Right lung (tissue), 2 donors: ENCODE measurements at regions not wholly inside any gene's neighbourhood (a gene's known extent, or its start where the extent isn't known, plus 50 kb on each side); places are given as distances from the start of the nearest gene placed in this dataset.
"Not testable (repeated sequence)": the region's sequence is repeated elsewhere in the genome, so short reads cannot be mapped to it uniquely, and the experiment has no call there.

Source experiments
- DNase-seq, 2 donors: peaks; one replicate each; pipeline ENCODE4 v3.0.0-alpha.2; 2013

DNA sequence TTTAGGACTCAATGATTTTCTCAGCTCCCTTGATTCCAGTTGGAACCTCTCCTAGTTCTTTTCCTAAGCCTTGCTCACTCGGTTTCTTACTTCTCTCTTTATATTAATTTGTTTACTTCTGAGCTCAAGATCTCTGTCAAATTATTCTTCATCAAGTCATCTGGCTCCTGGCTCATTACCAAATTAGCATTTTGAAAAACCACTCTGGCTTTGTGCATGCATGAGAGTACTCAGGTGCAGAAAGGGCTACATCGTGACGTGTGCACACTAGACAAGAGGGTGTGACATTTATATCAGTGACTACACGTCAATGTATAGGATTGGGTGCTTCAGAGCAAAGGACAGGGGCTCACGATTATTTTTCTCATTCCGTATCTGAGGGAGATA is 645.7 kb upstream of the DPP6 start:
- DNase-seq = no peak

DNA sequence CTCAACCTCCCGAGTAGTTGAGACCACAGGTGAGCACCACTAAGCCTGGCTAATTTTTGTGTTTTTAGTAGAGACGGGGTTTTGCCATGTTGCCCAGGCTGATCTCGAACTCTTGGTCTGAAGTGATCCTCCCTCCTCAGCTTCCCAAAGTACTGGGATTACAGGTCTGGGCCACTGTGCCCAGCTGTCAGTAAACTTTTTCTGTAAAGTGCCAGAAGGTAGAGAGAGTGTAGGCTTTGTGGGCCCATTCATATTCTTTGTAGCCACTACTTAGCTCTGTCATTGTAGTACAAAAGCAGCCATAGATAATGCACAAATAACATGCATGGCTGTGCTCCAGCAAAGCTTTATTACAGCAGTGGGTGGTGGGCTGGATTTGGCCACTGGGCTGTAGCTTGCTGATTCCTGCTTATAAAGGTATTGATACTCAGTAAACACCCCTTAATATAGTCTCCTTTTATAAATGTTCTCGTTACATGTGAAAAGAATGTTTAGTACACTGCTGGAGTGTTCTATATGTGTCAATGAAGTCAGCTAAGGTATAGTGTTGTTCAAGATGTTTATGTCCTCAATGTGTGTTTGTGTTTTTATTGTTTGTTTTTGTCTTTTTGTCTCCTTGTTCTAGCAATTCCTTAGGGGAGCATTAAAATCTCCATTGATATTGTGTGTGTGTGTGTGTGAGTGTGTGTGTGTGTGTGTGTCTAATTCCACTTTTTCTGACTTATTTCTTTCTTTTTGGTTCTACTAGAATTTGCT is 644.7 kb upstream of the DPP6 start:
- no peak for DNase-seq

- DNase-seq = no peak
These were observed 643.5 kb upstream of the DPP6 start for GRCh38 chr7:153408360-153409335.

DNA sequence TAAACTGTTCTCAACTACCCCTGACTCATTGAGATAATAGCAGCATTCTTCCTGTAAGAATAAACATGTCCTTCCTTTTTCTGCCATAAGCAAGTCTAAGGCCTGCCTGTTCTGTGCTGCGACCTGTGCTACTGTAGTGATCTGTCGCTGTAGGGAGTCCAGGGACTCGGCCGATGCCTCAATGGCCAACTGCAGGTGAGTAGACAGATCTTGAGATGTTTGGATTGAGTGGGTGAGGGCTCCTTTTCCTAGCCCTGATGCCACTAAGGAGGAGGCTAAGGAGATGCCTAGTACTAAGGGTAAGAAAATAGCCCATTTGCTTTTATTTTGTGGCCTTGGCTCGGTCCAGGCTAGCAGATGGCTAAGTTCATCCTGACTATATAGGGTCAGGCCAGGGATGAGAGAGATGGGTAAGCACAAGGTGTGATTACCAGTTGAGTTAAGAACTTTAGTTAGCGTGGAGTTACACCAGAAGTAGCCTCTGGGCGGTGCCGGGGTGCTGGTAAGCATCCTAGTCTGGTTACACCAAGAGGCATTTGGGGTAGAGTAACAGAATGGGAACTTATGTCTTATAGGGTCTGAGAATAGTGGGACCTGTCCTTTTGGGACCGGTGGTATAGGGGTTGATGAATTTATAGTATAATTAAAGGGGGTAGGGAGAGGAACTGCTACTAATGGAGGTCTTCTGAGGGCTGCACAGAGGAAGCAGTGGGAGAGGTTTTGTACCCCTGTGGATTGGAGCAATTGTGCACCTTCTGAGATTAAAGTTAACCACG is 642.4 kb upstream of the DPP6 start:
- DNase-seq = not testable (repeated sequence)

DNA sequence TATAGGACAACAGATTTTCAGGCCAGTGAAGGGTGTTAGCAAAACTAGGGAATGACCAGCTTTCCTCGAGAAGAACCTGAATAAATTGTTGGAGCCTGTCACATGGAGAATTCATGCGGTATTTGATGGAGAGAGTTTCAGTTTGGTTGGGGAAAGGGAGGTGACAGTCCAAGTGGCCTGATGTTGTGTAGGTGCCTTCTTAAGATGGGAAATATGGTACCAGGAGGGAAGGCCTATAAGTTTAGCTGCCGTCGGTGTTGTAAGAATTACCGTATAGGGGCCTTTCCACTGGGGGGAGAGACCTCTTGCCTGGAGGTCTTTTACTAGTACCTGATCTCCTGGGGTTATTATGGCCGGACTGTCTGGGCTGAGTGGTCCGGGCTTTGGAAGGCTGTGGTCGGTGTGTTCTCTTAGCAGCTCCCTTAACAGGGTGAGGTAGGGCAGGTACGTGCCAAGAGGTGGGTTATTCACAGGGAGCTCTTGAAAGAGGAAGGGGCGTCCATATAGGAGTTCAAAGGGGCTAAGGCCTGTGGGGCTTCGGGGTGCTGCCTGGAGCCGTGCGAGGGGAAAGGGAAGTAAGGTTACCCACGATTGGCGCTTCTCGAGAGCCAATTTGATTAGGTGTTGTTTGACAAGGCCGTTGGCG is 641.1 kb upstream of the DPP6 start:
- DNase-seq = not testable (repeated sequence)

- not testable (repeated sequence) for DNase-seq
These were observed 639.9 kb upstream of the DPP6 start for GRCh38 chr7:153412114-153412823.

- not testable (repeated sequence) for DNase-seq
These were observed 639.4 kb upstream of the DPP6 start for GRCh38 chr7:153412824-153413198.

GRCh38 chr7:153413199-153413539 is 639.0 kb upstream of the DPP6 start:
- DNase-seq = no peak

DNA sequence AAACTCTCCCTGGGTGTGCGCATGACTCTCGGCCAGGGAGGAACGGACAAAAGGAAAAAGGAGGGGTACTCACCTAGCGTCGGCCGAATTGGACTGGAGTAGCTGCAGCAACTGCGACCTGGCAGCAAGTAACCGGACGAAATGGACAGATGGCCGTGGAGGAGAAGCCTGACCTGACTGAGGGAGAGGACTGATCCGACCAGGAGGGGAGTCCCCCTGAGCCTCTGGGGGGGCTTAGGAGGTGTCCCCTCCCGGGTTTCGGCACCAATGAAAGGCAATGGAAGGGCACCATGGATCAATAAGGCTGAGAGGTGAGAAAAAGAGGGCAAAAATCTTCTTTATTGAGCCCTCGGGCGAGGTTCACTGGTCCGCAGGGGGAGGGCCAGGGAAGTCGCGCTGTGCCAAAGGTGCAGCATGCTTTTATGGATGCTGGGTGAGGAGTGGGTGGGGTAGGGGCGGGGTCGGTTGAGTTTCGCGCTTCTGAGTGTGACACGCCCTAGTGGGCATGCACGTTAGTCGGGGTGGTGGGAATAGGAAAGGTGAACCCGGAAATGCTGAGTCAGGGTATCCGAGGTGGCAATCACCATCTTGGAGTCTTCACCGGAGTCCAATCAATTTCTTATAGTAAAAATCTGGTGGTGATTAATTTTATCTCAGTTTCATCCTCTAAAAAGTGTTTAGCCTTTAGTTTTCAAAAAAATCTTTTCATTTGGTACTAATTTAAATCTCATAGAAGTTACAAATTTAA is 638.5 kb upstream of the DPP6 start:
- no peak for DNase-seq

- no peak for DNase-seq
These were observed 637.9 kb upstream of the DPP6 start for GRCh38 chr7:153414288-153414629.

- DNase-seq = no peak
These were observed 636.6 kb upstream of the DPP6 start for GRCh38 chr7:153415632-153416031.

DNA sequence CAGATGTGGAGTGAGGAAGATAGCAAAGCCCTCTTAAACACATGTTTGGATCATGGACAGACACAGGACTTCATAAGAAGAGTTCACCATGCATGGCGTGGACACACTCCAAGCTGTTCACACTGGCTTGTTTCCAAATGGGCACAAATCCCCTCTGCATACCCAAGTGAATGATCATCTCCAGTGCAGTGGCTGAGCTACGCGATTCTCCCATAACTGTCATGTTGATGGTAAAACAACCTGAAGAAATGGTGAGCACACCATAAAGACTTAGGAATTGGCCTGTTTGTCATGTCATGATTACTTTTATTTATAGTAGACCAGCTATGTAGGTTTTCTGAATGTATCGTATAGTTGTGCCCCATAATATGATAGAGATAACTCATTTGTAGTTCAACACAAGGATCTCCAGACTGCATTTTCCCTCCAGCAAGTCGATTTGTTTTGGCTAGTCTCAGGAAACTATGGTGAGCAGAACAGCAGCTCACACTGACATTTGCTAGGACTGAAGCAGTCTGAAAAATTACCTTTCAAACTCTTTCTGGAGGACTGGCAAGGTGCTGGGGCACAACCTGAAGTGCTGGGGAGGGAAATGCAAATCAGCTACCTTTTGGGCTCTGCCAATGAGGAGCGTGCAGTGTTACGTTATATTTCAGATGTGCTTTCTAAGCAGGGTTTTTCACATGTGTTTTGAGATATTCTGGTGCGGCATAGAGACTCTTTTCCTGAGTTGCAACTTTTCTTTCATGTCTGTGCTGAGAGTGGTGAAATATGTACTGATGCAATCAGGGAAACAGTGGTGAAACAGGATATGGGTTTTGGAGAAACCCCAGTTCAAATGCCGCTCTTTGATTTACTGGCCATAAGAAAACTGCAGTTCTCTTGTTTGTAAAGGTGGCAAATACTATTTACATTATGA is 629.6 kb upstream of the DPP6 start:
- DNase-seq = no peak

DNA sequence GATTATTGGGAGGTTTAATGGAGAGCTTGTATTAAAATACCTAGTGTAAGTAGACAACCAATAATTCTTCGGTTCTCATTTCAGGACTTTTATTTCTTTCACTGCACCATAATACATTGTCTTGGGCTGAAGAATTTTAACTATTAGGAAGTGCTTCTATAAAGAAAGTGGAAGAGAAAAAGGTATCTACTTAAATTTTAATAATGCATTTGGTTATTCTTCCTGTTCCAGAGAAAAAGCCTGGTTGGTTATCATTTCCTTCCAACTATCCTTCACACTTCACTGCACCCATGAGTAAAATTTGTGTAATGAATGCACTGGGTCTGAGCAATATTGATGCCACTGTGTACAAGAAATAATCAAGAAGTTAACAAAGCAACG is 629.0 kb upstream of the DPP6 start:
- no peak for DNase-seq

- no peak for DNase-seq
These were observed 621.3 kb upstream of the DPP6 start for GRCh38 chr7:153430931-153431330.

- no peak for DNase-seq
These were observed 620.1 kb upstream of the DPP6 start for GRCh38 chr7:153432063-153432462.

DNA sequence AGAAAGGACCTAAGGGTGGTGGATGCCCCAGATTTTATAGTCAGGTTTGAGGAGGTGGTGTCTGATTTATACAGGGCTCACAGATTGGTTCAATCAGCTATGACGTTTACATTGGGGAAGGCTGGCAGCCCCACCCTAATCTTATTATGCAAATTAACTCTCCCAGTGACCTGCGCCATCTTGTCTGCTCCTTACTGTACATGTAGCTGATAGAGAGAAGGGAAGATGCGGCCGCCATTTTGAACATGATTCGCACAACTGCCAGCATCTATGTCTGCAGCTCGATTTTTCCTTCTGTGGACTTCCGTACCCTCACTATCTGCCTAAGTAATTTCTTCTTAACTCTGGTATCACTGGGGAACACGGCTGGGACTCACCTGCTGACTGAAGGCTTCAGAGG is 619.0 kb upstream of the DPP6 start:
- no peak for DNase-seq

- DNase-seq = no peak
These were observed 611.5 kb upstream of the DPP6 start for GRCh38 chr7:153440715-153441114.

- DNase-seq = no peak
These were observed 609.0 kb upstream of the DPP6 start for GRCh38 chr7:153443032-153443701.

DNA sequence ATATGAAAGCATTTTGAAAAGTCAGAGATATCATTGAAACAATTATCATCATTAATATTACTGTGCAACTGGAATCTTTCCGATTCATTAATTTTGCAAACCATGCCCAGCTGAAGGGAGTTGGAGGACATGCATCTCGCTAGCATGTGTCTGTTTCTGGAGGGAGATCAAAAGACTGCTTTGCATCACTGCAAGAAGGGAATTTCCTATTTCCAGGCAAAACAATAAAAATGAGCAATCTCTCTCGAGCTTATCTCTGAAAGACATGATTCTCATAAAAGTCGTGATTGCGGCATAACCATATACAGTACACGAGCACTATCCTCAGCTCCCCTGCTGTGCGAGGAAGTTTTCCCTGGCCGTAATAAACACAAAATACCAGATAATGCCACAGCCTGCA is 607.6 kb upstream of the DPP6 start:
- no peak for DNase-seq
